ENCODE measurements at regions not wholly inside any gene's neighbourhood (a gene's known extent, or its start where the extent isn't known, plus 50 kb on each side); places are given as distances from the start of the nearest gene placed in this dataset.

- CTCF ChIA-PET: no interaction called here
- Mint-ChIP-seq H3K27me3 (ENCODE audit: insufficient read depth, unreplicated experiment) (no peaks in the 10 kb centered on the region), H3K36me3 (ENCODE audit: insufficient read depth, unreplicated experiment) (no peaks in the 10 kb centered on the region), H3K9me3 (ENCODE audit: unreplicated experiment) (no peaks in the 10 kb centered on the region), H3K4me3 (ENCODE audit: unreplicated experiment) (no peak overlapping the region), H3K27ac (ENCODE audit: unreplicated experiment) (no peak overlapping the region), H3K4me1 (ENCODE audit: low read depth, unreplicated experiment) (no peaks in the 10 kb centered on the region)
- Histone ChIP-seq H3K4me1 (no peaks in the 10 kb centered on the region), H3K27me3 (replicated peaks; ENCODE audit: control insufficient read depth, insufficient read depth, low read length) (no peaks in the 10 kb centered on the region), H3K9me3 (no peaks in the 10 kb centered on the region), H3K4me3 (ENCODE audit: low read depth, low read length) (no peak overlapping the region), H3K36me3 (ENCODE audit: control insufficient read depth, insufficient read depth, low read length) (no peaks in the 10 kb centered on the region)
- intact Hi-C loops (cut with micrococcal nuclease; ENCODE audit: unreplicated experiment): no loop called here
- TF ChIP-seq CTCF (IDR thresholded peaks at IDR 0.05; ENCODE audit: insufficient read depth in 1 of 2, low read depth in 1 of 2, low read length in 1 of 2, severe bottlenecking in 1 of 2, unreplicated experiment in 1 of 2): no peak
- no TSS peak for BruUV-seq (replicated peaks)
- POLR2A ChIA-PET: no interaction called here
- DNase-seq: no peak
Measured at GRCh38 chr2:160862226-160862625, 298.0 kb upstream of the TANK start.

GRCh38 chr2:160868891-160869290 lies 291.3 kb upstream of the TANK start:
- no peaks in the 10 kb centered on the region for H3K27me3 Mint-ChIP-seq (ENCODE audit: insufficient read depth, unreplicated experiment)

GRCh38 chr2:160869411-160869810 lies 290.8 kb upstream of the TANK start:
- Histone ChIP-seq H3K4me1 (peaks cover 8% of the 10 kb centered on the region; the same call in 1 of the 2 replicates), H3K9me3 (no peaks in the 10 kb centered on the region), H3K4me3 (ENCODE audit: low read depth, low read length) (no peak overlapping the region), H3K36me3 (ENCODE audit: control insufficient read depth, insufficient read depth, low read length) (no peaks in the 10 kb centered on the region), H3K27me3 (replicated peaks; ENCODE audit: control insufficient read depth, insufficient read depth, low read length) (no peaks in the 10 kb centered on the region)
- peaks cover 14% of the 10 kb centered on the region for H3K4me1 Mint-ChIP-seq (ENCODE audit: low read depth, unreplicated experiment)
- no TSS peak for BruUV-seq (replicated peaks)
- DNase-seq: no peak
- H3K27ac Mint-ChIP-seq (ENCODE audit: unreplicated experiment): no peak overlapping the region
- CTCF ChIA-PET: no interaction called here
- no peaks in the 10 kb centered on the region for H3K36me3 Mint-ChIP-seq (ENCODE audit: insufficient read depth, unreplicated experiment)
- no peak for TF ChIP-seq CTCF (IDR thresholded peaks at IDR 0.05; ENCODE audit: insufficient read depth in 1 of 2, low read depth in 1 of 2, low read length in 1 of 2, severe bottlenecking in 1 of 2, unreplicated experiment in 1 of 2)
- peaks cover 8% of the 10 kb centered on the region for H3K9me3 Mint-ChIP-seq (ENCODE audit: unreplicated experiment)
- POLR2A ChIA-PET: no interaction called here
- intact Hi-C loops (cut with micrococcal nuclease; ENCODE audit: unreplicated experiment): no loop called here
- H3K4me3 Mint-ChIP-seq (ENCODE audit: unreplicated experiment): no peak overlapping the region
- no peaks in the 10 kb centered on the region for H3K27me3 Mint-ChIP-seq (ENCODE audit: insufficient read depth, unreplicated experiment)

More at GRCh38 chr2:160868891-160869290, 291.3 kb upstream of the TANK start:
- H3K4me1 Mint-ChIP-seq (ENCODE audit: low read depth, unreplicated experiment): peaks cover 14% of the 10 kb centered on the region
- H3K9me3 ChIP-seq: no peaks in the 10 kb centered on the region
- CTCF ChIA-PET: no interaction called here
- H3K27ac Mint-ChIP-seq (ENCODE audit: unreplicated experiment): no peak overlapping the region
- BruUV-seq (replicated peaks): no TSS peak
- H3K4me3 ChIP-seq (ENCODE audit: low read depth, low read length): no peak overlapping the region
- intact Hi-C loops (cut with micrococcal nuclease; ENCODE audit: unreplicated experiment): no loop called here
- no peaks in the 10 kb centered on the region for H3K27me3 ChIP-seq (replicated peaks; ENCODE audit: control insufficient read depth, insufficient read depth, low read length)
- TF ChIP-seq CTCF (IDR thresholded peaks at IDR 0.05; ENCODE audit: insufficient read depth in 1 of 2, low read depth in 1 of 2, low read length in 1 of 2, severe bottlenecking in 1 of 2, unreplicated experiment in 1 of 2): no peak
- no peaks in the 10 kb centered on the region for H3K36me3 ChIP-seq (ENCODE audit: control insufficient read depth, insufficient read depth, low read length)
- no peaks in the 10 kb centered on the region for H3K36me3 Mint-ChIP-seq (ENCODE audit: insufficient read depth, unreplicated experiment)
- H3K4me3 Mint-ChIP-seq (ENCODE audit: unreplicated experiment): no peak overlapping the region
- peaks cover 8% of the 10 kb centered on the region; the same call in 1 of the 2 replicates for H3K4me1 ChIP-seq
- POLR2A ChIA-PET: no interaction called here
- no peak for DNase-seq
- H3K9me3 Mint-ChIP-seq (ENCODE audit: unreplicated experiment): peaks cover 3% of the 10 kb centered on the region
